ENCODE measurements at regions not wholly inside any gene's neighbourhood (a gene's known extent, or its start where the extent isn't known, plus 50 kb on each side); places are given as distances from the start of the nearest gene placed in this dataset.

DNA sequence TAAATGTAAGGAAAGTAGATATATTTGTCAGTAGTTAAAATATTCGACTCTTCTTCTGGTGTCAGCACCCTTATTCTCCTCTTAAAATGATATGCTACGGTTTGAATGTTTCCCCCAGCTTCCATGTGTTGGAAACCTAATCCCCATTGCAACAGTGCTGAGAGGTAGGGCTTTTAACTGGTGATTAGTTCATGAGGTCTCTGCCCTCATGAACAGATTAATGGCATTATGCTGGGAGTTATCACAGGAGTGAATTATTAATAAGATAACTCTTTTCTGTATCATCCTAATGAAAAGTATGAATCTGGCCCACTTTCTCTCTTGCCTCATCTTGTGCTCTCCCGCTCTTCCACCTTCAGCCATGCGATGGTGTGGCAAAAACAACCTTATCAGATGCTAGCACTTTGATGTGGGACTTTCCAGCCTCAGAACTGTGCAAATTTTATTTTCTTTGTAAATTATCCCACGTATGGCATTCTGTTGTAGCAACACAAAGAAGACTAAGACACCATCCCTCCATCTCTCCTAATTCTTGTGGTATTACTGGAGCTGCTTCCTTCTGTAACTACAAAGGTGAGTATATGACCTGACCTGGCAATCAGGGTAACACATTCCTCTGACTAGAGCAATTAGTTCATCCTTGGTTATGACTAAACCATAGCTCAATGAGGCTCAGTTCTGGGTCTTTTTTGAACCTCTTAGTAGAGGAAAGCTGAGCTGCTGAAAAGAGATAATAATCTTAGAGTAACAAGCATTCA lies 171.1 kb upstream of the TMEM196 start (continued):
- no peak for TF ChIP-seq SRF (IDR thresholded peaks at IDR 0.05; ENCODE audit: low read depth, low read length)
- no peak for TF ChIP-seq CBX8 (IDR thresholded peaks at IDR 0.05; ENCODE audit: borderline replicate concordance, low read depth, low read length)
- TF ChIP-seq SUZ12 (IDR thresholded peaks at IDR 0.05; ENCODE audit: low read length): no peak
- TF ChIP-seq CTBP2 (IDR thresholded peaks at IDR 0.05; ENCODE audit: borderline replicate concordance, insufficient read depth, insufficient read length, low read length): no peak

Measured in H1 (cell line).